Aorta (tissue), 5 donors: ENCODE measurements at regions not wholly inside any gene's neighbourhood (a gene's known extent, or its start where the extent isn't known, plus 50 kb on each side); places are given as distances from the start of the nearest gene placed in this dataset.

Experiments used
- ATAC-seq: fragments of 200-7000 bp; cut with Tn5 transposase; one replicate; pipeline ENCODE4 v1.9.1; 2022; ENCODE audit warnings: moderate library complexity; ENCODE audit not compliant: low FRiP score
- DNase-seq, 2 donors: peaks; one replicate each; pipeline ENCODE4 v3.0.0-alpha.2; 2020
- H3K27ac ChIP-seq, 2 donors: one replicate each; pipeline ENCODE4 v1.5.1; 2013; ENCODE audit warnings: low read length in 2 of 2, mild to moderate bottlenecking in 2 of 2, moderate library complexity in 2 of 2, control low read depth in 1 of 2, inconsistent platforms in 1 of 2, low read depth in 1 of 2
- H3K27me3 ChIP-seq, 2 donors: one replicate each; pipeline ENCODE4 v1.6.1; 2013; ENCODE audit warnings: control low read depth in 1 of 2, low read length in 1 of 2, mild to moderate bottlenecking in 1 of 2, moderate library complexity in 1 of 2; ENCODE audit not compliant: insufficient read depth in 2 of 2, control insufficient read depth in 1 of 2
- H3K36me3 ChIP-seq, 2 donors: one replicate each; pipeline ENCODE4 v1.6.1; 2013; ENCODE audit warnings: control low read depth in 1 of 2, low read length in 1 of 2, mild to moderate bottlenecking in 1 of 2; ENCODE audit not compliant: insufficient read depth in 2 of 2, control insufficient read depth in 1 of 2
- H3K4me1 ChIP-seq, 2 donors: one replicate each; pipeline ENCODE4 v1.6.1; 2013; ENCODE audit warnings: low read length in 2 of 2, control low read depth in 1 of 2, mild to moderate bottlenecking in 1 of 2, moderate library complexity in 1 of 2; ENCODE audit not compliant: insufficient read depth in 2 of 2, control insufficient read depth in 1 of 2
- H3K4me3 ChIP-seq, 2 donors: one replicate each; pipeline ENCODE4 v1.5.1; 2013; ENCODE audit warnings: low read length in 2 of 2, control low read depth in 1 of 2, mild to moderate bottlenecking in 1 of 2
- H3K9me3 ChIP-seq: one replicate; pipeline ENCODE4 v1.6.1; 2013; ENCODE audit warnings: mild to moderate bottlenecking, low read length; ENCODE audit not compliant: control insufficient read depth
- WGBS, 2 donors: extraction: QIAGEN DNeasy Blood & Tissue Kit; methylation state at CpG; one replicate each; pipeline ENCODE4 v1.1.7; 2013; 5-methylcytosine and 5-hydroxymethylcytosine counted together
- intact Hi-C, 2 donors: fragments of 100-400 bp; cut with DNase I; formaldehyde crosslinking; loops; one replicate each; pipeline versions ENCODE4 v1.14.2 to v1.15.0; 2022
- donor health status: healthy with polysubstance abuse.
- donor health status: Bipolar disorder and iron deficiency.
- donor health status: DM: no; HTN: no; CAD: no.
- donor health status: DM: no; HTN: no; CAD: no.
- donor health status: DM: yes; HTN: yes; CAD: no.

- Histone ChIP-seq H3K9me3 (no peaks in the 10 kb centered on the region), H3K4me3 (no peak overlapping the region), H3K27me3 (no peaks in the 10 kb centered on the region), H3K27ac (no peak overlapping the region), H3K4me1 (no peaks in the 10 kb centered on the region), H3K36me3 (no peaks in the 10 kb centered on the region)
- 89 to 94% methylated on average over 19 of the region's 19 CpGs for WGBS, 2 donors
- DNase-seq (no peak), ATAC-seq (no peak)
- intact Hi-C loops, result no loop called here
Observed at GRCh38 chr16:85191341-85191965, 79.2 kb upstream of the CIBAR2 start.

GRCh38 chr16:85192238-85193114 lies 80.2 kb upstream of the CIBAR2 start:
- Histone ChIP-seq H3K27ac (no peak overlapping the region), H3K4me1 (no peaks in the 10 kb centered on the region), H3K36me3 (no peaks in the 10 kb centered on the region), H3K9me3 (no peaks in the 10 kb centered on the region), H3K27me3 (no peaks in the 10 kb centered on the region), H3K4me3 (no peak overlapping the region)
- DNase-seq, result no peak
- 92% methylated on average over 20 of the region's 20 CpGs for WGBS, 2 donors
- intact Hi-C loops, result no loop called here
- ATAC-seq, result no peak

GRCh38 chr16:85193115-85193493 lies 80.8 kb upstream of the CIBAR2 start:
- H3K27me3 ChIP-seq, result no peaks in the 10 kb centered on the region
- intact Hi-C loops, result no loop called here
- 54 to 58% methylated on average over 6 of the region's 6 CpGs for WGBS, 2 donors
- no peak for DNase-seq
- H3K4me1 ChIP-seq, result no peaks in the 10 kb centered on the region
- no peak overlapping the region for H3K4me3 ChIP-seq
- no peak for ATAC-seq
- H3K27ac ChIP-seq, result no peak overlapping the region
- H3K9me3 ChIP-seq, result no peaks in the 10 kb centered on the region
- no peaks in the 10 kb centered on the region for H3K36me3 ChIP-seq

- DNase-seq (no peak), ATAC-seq (no peak)
- 96 to 98% methylated on average over 17 of the region's 17 CpGs for WGBS, 2 donors
- intact Hi-C loops, result no loop called here
- Histone ChIP-seq H3K27ac (no peak overlapping the region), H3K36me3 (no peaks in the 10 kb centered on the region), H3K4me1 (no peaks in the 10 kb centered on the region), H3K27me3 (no peaks in the 10 kb centered on the region), H3K4me3 (no peak overlapping the region), H3K9me3 (no peaks in the 10 kb centered on the region)
Observed at GRCh38 chr16:85193876-85194275, 81.6 kb upstream of the CIBAR2 start.

- DNase-seq, result no peak
- no peaks in the 10 kb centered on the region for H3K27me3 ChIP-seq
- no peaks in the 10 kb centered on the region for H3K36me3 ChIP-seq
- H3K27ac ChIP-seq, result no peak overlapping the region
- ATAC-seq, result no peak
- H3K9me3 ChIP-seq, result no peaks in the 10 kb centered on the region
- H3K4me1 ChIP-seq, result no peaks in the 10 kb centered on the region
- WGBS, 2 donors, result 93 to 95% methylated on average over 15 of the region's 15 CpGs
- no peak overlapping the region for H3K4me3 ChIP-seq
- intact Hi-C loops, result loop anchor here in 1 of 2 donors (5.0 kb wide), 1 partner anchor 32 kb away; no protein-coding TSS in a partner anchor
Observed at GRCh38 chr16:85194307-85195270, 82.3 kb upstream of the CIBAR2 start.

GRCh38 chr16:85195271-85195647 lies 83.0 kb upstream of the CIBAR2 start:
- WGBS, 2 donors, result 80 to 89% methylated on average over 8 of the region's 8 CpGs
- Histone ChIP-seq H3K4me1 (no peaks in the 10 kb centered on the region), H3K4me3 (no peak overlapping the region), H3K36me3 (no peaks in the 10 kb centered on the region), H3K9me3 (no peaks in the 10 kb centered on the region), H3K27ac (no peak overlapping the region), H3K27me3 (no peaks in the 10 kb centered on the region)
- ATAC-seq (no peak), DNase-seq (no peak)
- intact Hi-C loops, result loop anchor here in 1 of 2 donors (5.0 kb wide), 1 partner anchor 33 kb away; no protein-coding TSS in a partner anchor

GRCh38 chr16:85195900-85196772 lies 83.9 kb upstream of the CIBAR2 start:
- 28 to 39% methylated on average over 22 of the region's 22 CpGs for whole genome bisulfite sequencing, 2 donors
- ATAC-seq (peak; percentile 79), DNase-seq (peak in 1 of 2 donors; percentile 75)
- Histone ChIP-seq H3K4me1 (no peaks in the 10 kb centered on the region), H3K27me3 (no peaks in the 10 kb centered on the region), H3K36me3 (no peaks in the 10 kb centered on the region), H3K9me3 (no peaks in the 10 kb centered on the region), H3K4me3 (no peak overlapping the region), H3K27ac (peak overlapping the region in 1 of 2 donors; percentile 9)
- intact Hi-C loops, result loop anchor here in 1 of 2 donors (5.0 kb wide), 1 partner anchor 34 kb away; no protein-coding TSS in a partner anchor

GRCh38 chr16:85196976-85197375 lies 84.7 kb upstream of the CIBAR2 start:
- H3K36me3 ChIP-seq, result no peaks in the 10 kb centered on the region
- H3K27ac ChIP-seq, result no peak overlapping the region
- no peaks in the 10 kb centered on the region for H3K9me3 ChIP-seq
- DNase-seq, result no peak
- ATAC-seq, result no peak
- intact Hi-C loops, result loop anchor here in 1 of 2 donors (5.0 kb wide), 1 partner anchor 35 kb away; no protein-coding TSS in a partner anchor
- H3K4me1 ChIP-seq, result no peaks in the 10 kb centered on the region
- H3K27me3 ChIP-seq, result no peaks in the 10 kb centered on the region
- 85% methylated on average over 13 of the region's 13 CpGs for WGBS, 2 donors
- H3K4me3 ChIP-seq, result no peak overlapping the region
